ENCODE measurements at regions not wholly inside any gene's neighbourhood (a gene's known extent, or its start where the extent isn't known, plus 50 kb on each side); places are given as distances from the start of the nearest gene placed in this dataset.

GRCh38 chr5:74953937-74954720, 87.9 kb upstream of the FAM169A start:
- DNase-seq: no peak

- DNase-seq: no peak
Observed at GRCh38 chr5:74953554-74953936, 87.4 kb upstream of the FAM169A start.

GRCh38 chr5:74952406-74952805, 86.2 kb upstream of the FAM169A start:
- DNase-seq: no peak

- DNase-seq: no peak
Observed at GRCh38 chr5:74951865-74952264, 85.7 kb upstream of the FAM169A start.

- no peak for DNase-seq
Observed at GRCh38 chr5:74950836-74951515, 84.8 kb upstream of the FAM169A start.

- no peak for DNase-seq
Observed at GRCh38 chr5:74949976-74950375, 83.8 kb upstream of the FAM169A start.

- no peak for DNase-seq
Observed at GRCh38 chr5:74948031-74948546, 81.9 kb upstream of the FAM169A start.

- DNase-seq: no peak
Observed at GRCh38 chr5:74946471-74946870, 80.3 kb upstream of the FAM169A start.

- no peak for DNase-seq
Observed at GRCh38 chr5:74945561-74946165, 79.5 kb upstream of the FAM169A start.

- no peak for DNase-seq
Observed at GRCh38 chr5:74943905-74944304, 77.7 kb upstream of the FAM169A start.

- no peak for DNase-seq
Observed at GRCh38 chr5:74942622-74943286, 76.6 kb upstream of the FAM169A start.

- DNase-seq: no peak
Observed at GRCh38 chr5:74940782-74941353, 74.7 kb upstream of the FAM169A start.

GRCh38 chr5:74938250-74938933, 72.2 kb upstream of the FAM169A start:
- peak; percentile 3 to 12 for DNase-seq

- no peak for DNase-seq
Observed at GRCh38 chr5:74935752-74936091, 69.5 kb upstream of the FAM169A start.

GRCh38 chr5:74934949-74935751, 69.0 kb upstream of the FAM169A start:
- no peak for DNase-seq

- DNase-seq: no peak
Observed at GRCh38 chr5:74927336-74927735, 61.1 kb upstream of the FAM169A start.

- DNase-seq: peak; percentile 32 to 63
Observed at GRCh38 chr5:74919487-74919886, 53.3 kb upstream of the FAM169A start.

- DNase-seq: no peak
Observed at GRCh38 chr5:74919041-74919440, 52.9 kb upstream of the FAM169A start.

- no peak for DNase-seq
Observed at GRCh38 chr5:74918232-74918669, 52.1 kb upstream of the FAM169A start.

GRCh38 chr5:74916831-74917710, 50.9 kb upstream of the FAM169A start:
- DNase-seq: no peak

Measured in inflammatory macrophage treated with lipopolysaccharide for 1 hour (primary cell).